ENCODE measurements at regions not wholly inside any gene's neighbourhood (a gene's known extent, or its start where the extent isn't known, plus 50 kb on each side); places are given as distances from the start of the nearest gene placed in this dataset.

- Histone ChIP-seq H3K4me3 (ENCODE audit: low read depth, low read length) (no peak overlapping the region), H3K27ac (ENCODE audit: low read depth, low read length) (no peak overlapping the region), H3K23ac (ENCODE audit: low read length) (no peak overlapping the region), H4K8ac (ENCODE audit: low read depth, low read length) (no peak overlapping the region), H3K9ac (ENCODE audit: low read length) (no peak overlapping the region), H3K79me2 (ENCODE audit: control insufficient read depth, insufficient read depth, low read length, poor library complexity) (no peaks in the 10 kb centered on the region), H2AFZ (ENCODE audit: insufficient read depth, low read length, poor library complexity) (no peak overlapping the region), H3K4ac (ENCODE audit: low read depth, low read length) (no peak overlapping the region), H3K4me2 (ENCODE audit: low read length) (no peak overlapping the region), H3K4me1 (ENCODE audit: control insufficient read depth in 1 of 2, insufficient read depth in 2 of 2, low read length in 2 of 2) (no peaks in the 10 kb centered on the region), H3K18ac (ENCODE audit: low read length) (no peak overlapping the region), H2BK5ac (ENCODE audit: low read depth, low read length, poor library complexity) (no peak overlapping the region), H2BK12ac (ENCODE audit: low read length) (no peak overlapping the region), H3K36me3 (ENCODE audit: control insufficient read depth in 1 of 2, insufficient read depth in 2 of 2, low read length in 2 of 2) (no peaks in the 10 kb centered on the region), H2BK120ac (ENCODE audit: insufficient read depth, low read length, poor library complexity) (no peak overlapping the region), H4K12ac (ENCODE audit: low read depth, low read length) (no peak overlapping the region), H4K91ac (ENCODE audit: low read depth, low read length) (no peak overlapping the region), H3K79me1 (ENCODE audit: low read length) (no peaks in the 10 kb centered on the region), H3K14ac (ENCODE audit: low read length) (no peak overlapping the region), H3K27me3 (ENCODE audit: insufficient read depth, low read length) (no peaks in the 10 kb centered on the region), H3K9me3 (ENCODE audit: insufficient read depth, low read depth, low read length) (no peaks in the 10 kb centered on the region), H2AK5ac (ENCODE audit: low read length) (no peak overlapping the region)
- no peak for DNase-seq
- no CpG with 5 or more reads among the region's 2 CpGs for WGBS (ENCODE audit: extremely low coverage, insufficient coverage, insufficient read length)
Observed at GRCh38 chr5:98498028-98498427, 275.4 kb upstream of the RGMB start.

DNA sequence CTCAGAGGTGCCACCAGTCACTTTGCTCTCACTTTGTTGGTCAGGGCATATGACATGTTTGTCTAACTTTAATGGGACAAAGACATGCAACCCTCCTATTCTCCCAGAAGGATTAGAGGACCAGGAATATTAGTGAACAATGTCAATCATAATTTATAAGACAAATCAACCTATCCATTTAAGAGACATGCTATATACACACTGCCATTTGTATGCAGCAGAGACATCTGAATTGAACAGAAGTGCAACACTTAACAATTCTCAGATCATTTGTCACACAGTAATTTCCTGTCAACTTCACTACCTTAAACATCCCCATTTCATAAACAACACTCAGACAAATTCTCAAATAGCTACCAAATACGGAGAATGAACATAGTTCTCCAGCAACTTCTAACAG is 273.6 kb upstream of the RGMB start:
- Histone ChIP-seq H3K27ac (ENCODE audit: low read depth, low read length) (no peak overlapping the region), H3K14ac (ENCODE audit: low read length) (no peak overlapping the region), H3K79me2 (ENCODE audit: control insufficient read depth, insufficient read depth, low read length, poor library complexity) (no peaks in the 10 kb centered on the region), H2BK5ac (ENCODE audit: low read depth, low read length, poor library complexity) (no peak overlapping the region), H2AK5ac (ENCODE audit: low read length) (no peak overlapping the region), H2BK120ac (ENCODE audit: insufficient read depth, low read length, poor library complexity) (no peak overlapping the region), H3K4ac (ENCODE audit: low read depth, low read length) (no peak overlapping the region), H3K18ac (ENCODE audit: low read length) (no peak overlapping the region), H3K36me3 (ENCODE audit: control insufficient read depth in 1 of 2, insufficient read depth in 2 of 2, low read length in 2 of 2) (no peaks in the 10 kb centered on the region), H4K91ac (ENCODE audit: low read depth, low read length) (no peak overlapping the region), H3K27me3 (ENCODE audit: insufficient read depth, low read length) (no peaks in the 10 kb centered on the region), H3K9me3 (ENCODE audit: insufficient read depth, low read depth, low read length) (no peaks in the 10 kb centered on the region), H3K23ac (ENCODE audit: low read length) (no peak overlapping the region), H4K12ac (ENCODE audit: low read depth, low read length) (no peak overlapping the region), H3K4me2 (ENCODE audit: low read length) (no peak overlapping the region), H3K4me3 (ENCODE audit: low read depth, low read length) (no peak overlapping the region), H3K4me1 (ENCODE audit: control insufficient read depth in 1 of 2, insufficient read depth in 2 of 2, low read length in 2 of 2) (no peaks in the 10 kb centered on the region), H4K8ac (ENCODE audit: low read depth, low read length) (no peak overlapping the region), H2BK12ac (ENCODE audit: low read length) (no peak overlapping the region), H3K79me1 (ENCODE audit: low read length) (no peaks in the 10 kb centered on the region), H2AFZ (ENCODE audit: insufficient read depth, low read length, poor library complexity) (no peak overlapping the region), H3K9ac (ENCODE audit: low read length) (no peak overlapping the region)
- no CpG with 5 or more reads among the region's 1 CpG for WGBS (ENCODE audit: extremely low coverage, insufficient coverage, insufficient read length)
- DNase-seq: no peak

DNA sequence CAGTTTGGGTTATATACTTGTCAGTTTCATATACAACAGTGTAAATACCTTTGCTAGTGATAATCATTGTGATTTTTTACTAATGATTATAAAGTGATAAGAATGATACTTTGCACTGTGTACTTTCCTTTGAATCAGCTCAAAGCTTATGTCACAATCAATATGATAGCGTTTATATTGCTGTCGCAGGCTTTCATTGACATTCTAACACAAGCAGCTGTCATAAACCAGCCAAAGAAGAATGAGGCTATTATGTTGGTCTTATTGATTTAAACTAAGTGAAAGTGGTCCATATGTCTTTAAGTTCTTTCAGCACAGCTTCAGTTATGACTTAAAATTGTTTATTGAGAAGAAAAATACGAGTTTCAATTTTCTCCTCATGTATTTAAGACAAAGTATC is 272.7 kb upstream of the RGMB start:
- Histone ChIP-seq H3K4me3 (ENCODE audit: low read depth, low read length) (no peak overlapping the region), H3K27me3 (ENCODE audit: insufficient read depth, low read length) (no peaks in the 10 kb centered on the region), H3K4me1 (ENCODE audit: control insufficient read depth in 1 of 2, insufficient read depth in 2 of 2, low read length in 2 of 2) (no peaks in the 10 kb centered on the region), H4K12ac (ENCODE audit: low read depth, low read length) (no peak overlapping the region), H2AK5ac (ENCODE audit: low read length) (no peak overlapping the region), H3K18ac (ENCODE audit: low read length) (no peak overlapping the region), H2BK5ac (ENCODE audit: low read depth, low read length, poor library complexity) (no peak overlapping the region), H3K9me3 (ENCODE audit: insufficient read depth, low read depth, low read length) (no peaks in the 10 kb centered on the region), H4K8ac (ENCODE audit: low read depth, low read length) (no peak overlapping the region), H3K23ac (ENCODE audit: low read length) (no peak overlapping the region), H3K4me2 (ENCODE audit: low read length) (no peak overlapping the region), H2AFZ (ENCODE audit: insufficient read depth, low read length, poor library complexity) (no peak overlapping the region), H2BK120ac (ENCODE audit: insufficient read depth, low read length, poor library complexity) (no peak overlapping the region), H3K79me1 (ENCODE audit: low read length) (no peaks in the 10 kb centered on the region), H3K9ac (ENCODE audit: low read length) (no peak overlapping the region), H3K79me2 (ENCODE audit: control insufficient read depth, insufficient read depth, low read length, poor library complexity) (no peaks in the 10 kb centered on the region), H3K4ac (ENCODE audit: low read depth, low read length) (no peak overlapping the region), H4K91ac (ENCODE audit: low read depth, low read length) (no peak overlapping the region), H3K27ac (ENCODE audit: low read depth, low read length) (no peak overlapping the region), H3K36me3 (ENCODE audit: control insufficient read depth in 1 of 2, insufficient read depth in 2 of 2, low read length in 2 of 2) (no peaks in the 10 kb centered on the region), H3K14ac (ENCODE audit: low read length) (no peak overlapping the region), H2BK12ac (ENCODE audit: low read length) (no peak overlapping the region)
- DNase-seq: no peak
- WGBS (ENCODE audit: extremely low coverage, insufficient coverage, insufficient read length): no CpG with 5 or more reads among the region's 3 CpGs

GRCh38 chr5:98503616-98504015 is 269.8 kb upstream of the RGMB start:
- Histone ChIP-seq H2BK5ac (ENCODE audit: low read depth, low read length, poor library complexity) (no peak overlapping the region), H4K8ac (ENCODE audit: low read depth, low read length) (no peak overlapping the region), H3K9ac (ENCODE audit: low read length) (no peak overlapping the region), H3K9me3 (ENCODE audit: insufficient read depth, low read depth, low read length) (no peaks in the 10 kb centered on the region), H2BK12ac (ENCODE audit: low read length) (no peak overlapping the region), H3K27ac (ENCODE audit: low read depth, low read length) (no peak overlapping the region), H3K79me1 (ENCODE audit: low read length) (no peaks in the 10 kb centered on the region), H2AFZ (ENCODE audit: insufficient read depth, low read length, poor library complexity) (no peak overlapping the region), H4K12ac (ENCODE audit: low read depth, low read length) (no peak overlapping the region), H2AK5ac (ENCODE audit: low read length) (no peak overlapping the region), H3K18ac (ENCODE audit: low read length) (no peak overlapping the region), H3K36me3 (ENCODE audit: control insufficient read depth in 1 of 2, insufficient read depth in 2 of 2, low read length in 2 of 2) (no peaks in the 10 kb centered on the region), H2BK120ac (ENCODE audit: insufficient read depth, low read length, poor library complexity) (no peak overlapping the region), H3K23ac (ENCODE audit: low read length) (no peak overlapping the region), H3K79me2 (ENCODE audit: control insufficient read depth, insufficient read depth, low read length, poor library complexity) (no peaks in the 10 kb centered on the region), H3K14ac (ENCODE audit: low read length) (no peak overlapping the region), H3K4me3 (ENCODE audit: low read depth, low read length) (no peak overlapping the region), H3K4me2 (ENCODE audit: low read length) (no peak overlapping the region), H3K27me3 (ENCODE audit: insufficient read depth, low read length) (no peaks in the 10 kb centered on the region), H3K4me1 (ENCODE audit: control insufficient read depth in 1 of 2, insufficient read depth in 2 of 2, low read length in 2 of 2) (no peaks in the 10 kb centered on the region), H3K4ac (ENCODE audit: low read depth, low read length) (no peak overlapping the region), H4K91ac (ENCODE audit: low read depth, low read length) (no peak overlapping the region)
- no peak for DNase-seq
- WGBS (ENCODE audit: extremely low coverage, insufficient coverage, insufficient read length): 100% methylated on average over 1 of the region's 2 CpGs
